Kidney (tissue), 13 donors: ENCODE measurements at regions not wholly inside any gene's neighbourhood (a gene's known extent, or its start where the extent isn't known, plus 50 kb on each side); places are given as distances from the start of the nearest gene placed in this dataset.

Experiments
- DNase-seq, 5 donors: peaks; one replicate each; pipeline ENCODE4 v3.0.0-alpha.2; 2013 to 2020
- FAIRE-seq: peaks from 2 replicates; lab custom pipeline; 2012; peaks lifted over from hg19 to GRCh38; lab: Jason Lieb, UNC
- H3K27ac ChIP-seq, 2 donors: one replicate each; pipeline ENCODE4 v1.7.0; 2013; ENCODE audit warnings: low read depth in 2 of 2, low read length in 2 of 2, inconsistent platforms in 1 of 2
- H3K27me3 ChIP-seq: one replicate; pipeline ENCODE4 v1.7.1; 2013; ENCODE audit warnings: low read length, inconsistent platforms; ENCODE audit not compliant: control insufficient read depth, insufficient read depth
- H3K36me3 ChIP-seq, 3 donors: one replicate each; pipeline versions ENCODE4 v1.7.0 to v1.7.1; 2013; ENCODE audit warnings: low read length in 3 of 3, control low read depth in 1 of 3, inconsistent platforms in 1 of 3; ENCODE audit not compliant: insufficient read depth in 3 of 3, control insufficient read depth in 2 of 3
- H3K4me1 ChIP-seq, 3 donors: one replicate each; pipeline versions ENCODE4 v1.7.0 to v1.7.1; 2013; ENCODE audit warnings: low read length in 3 of 3, inconsistent platforms in 1 of 3, low read depth in 1 of 3; ENCODE audit not compliant: control insufficient read depth in 2 of 3, insufficient read depth in 2 of 3
- H3K4me3 ChIP-seq, 3 donors: one replicate each; pipeline versions ENCODE4 v1.7.0 to v1.8.1; 2013; ENCODE audit warnings: low read length in 3 of 3, control low read depth in 1 of 3, inconsistent platforms in 1 of 3
- H3K9ac ChIP-seq, 3 donors: one replicate each; pipeline versions ENCODE4 v1.7.0 to v1.7.1; 2013; ENCODE audit warnings: low read length in 3 of 3, control low read depth in 1 of 3, inconsistent platforms in 1 of 3
- H3K9me3 ChIP-seq, 3 donors: one replicate each; pipeline versions ENCODE4 v1.7.0 to v1.7.1; 2013; ENCODE audit warnings: low read length in 3 of 3, control low read depth in 1 of 3, inconsistent platforms in 1 of 3; ENCODE audit not compliant: control insufficient read depth in 2 of 3, insufficient read depth in 1 of 3
- intact Hi-C: fragments of 100-400 bp; cut with DNase I; formaldehyde crosslinking; loops from one replicate; pipeline ENCODE4 v1.11.1; 2022
- TF ChIP-seq, protein P1 (sequence below): IDR thresholded peaks from 3 replicates; pipeline ENCODE4 v1.5.1; 2012; ENCODE audit warnings: mild to moderate bottlenecking, moderate library complexity, borderline replicate concordance; ENCODE audit not compliant: insufficient read depth; ENCODE audit errors: extremely low read depth
- donor health status: control.
- donor health status: control.
- donor health status: control.
- donor health status: control.
- donor health status: control.
- donor health status: DM: yes; HTN: yes; CAD: no.
- donor health status: Normal renal cell carcinoma (clear cell type).

DNA sequence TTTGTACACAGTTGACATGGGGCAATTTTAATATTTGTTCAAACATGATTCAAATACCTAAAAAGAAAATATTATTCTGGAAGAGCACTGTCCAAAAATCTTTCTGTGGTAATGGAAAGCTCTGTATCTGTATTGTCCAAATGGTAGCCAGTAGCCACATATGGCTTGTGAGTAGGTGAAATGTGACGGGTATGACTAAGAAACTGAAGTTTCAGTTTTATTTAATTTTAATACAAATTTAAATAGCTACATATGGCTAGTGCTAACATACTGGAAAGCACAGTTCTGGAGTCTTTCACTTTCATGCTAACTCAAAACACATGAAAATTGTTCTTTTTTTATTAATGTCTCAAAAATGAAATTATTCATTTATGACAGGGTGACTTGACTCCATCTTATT, 132.6 kb downstream of the PLK2 start:
- no peaks in the 10 kb centered on the region for H3K9me3 ChIP-seq
- H3K27ac ChIP-seq: no peak overlapping the region
- FAIRE-seq (no peak), DNase-seq (no peak)
- intact Hi-C loops: no loop called here
- no peaks in the 10 kb centered on the region for H3K4me1 ChIP-seq
- H3K36me3 ChIP-seq: no peaks in the 10 kb centered on the region
- no peak overlapping the region for H3K9ac ChIP-seq
- no peak overlapping the region for H3K4me3 ChIP-seq
- TF ChIP-seq, protein P1, sequence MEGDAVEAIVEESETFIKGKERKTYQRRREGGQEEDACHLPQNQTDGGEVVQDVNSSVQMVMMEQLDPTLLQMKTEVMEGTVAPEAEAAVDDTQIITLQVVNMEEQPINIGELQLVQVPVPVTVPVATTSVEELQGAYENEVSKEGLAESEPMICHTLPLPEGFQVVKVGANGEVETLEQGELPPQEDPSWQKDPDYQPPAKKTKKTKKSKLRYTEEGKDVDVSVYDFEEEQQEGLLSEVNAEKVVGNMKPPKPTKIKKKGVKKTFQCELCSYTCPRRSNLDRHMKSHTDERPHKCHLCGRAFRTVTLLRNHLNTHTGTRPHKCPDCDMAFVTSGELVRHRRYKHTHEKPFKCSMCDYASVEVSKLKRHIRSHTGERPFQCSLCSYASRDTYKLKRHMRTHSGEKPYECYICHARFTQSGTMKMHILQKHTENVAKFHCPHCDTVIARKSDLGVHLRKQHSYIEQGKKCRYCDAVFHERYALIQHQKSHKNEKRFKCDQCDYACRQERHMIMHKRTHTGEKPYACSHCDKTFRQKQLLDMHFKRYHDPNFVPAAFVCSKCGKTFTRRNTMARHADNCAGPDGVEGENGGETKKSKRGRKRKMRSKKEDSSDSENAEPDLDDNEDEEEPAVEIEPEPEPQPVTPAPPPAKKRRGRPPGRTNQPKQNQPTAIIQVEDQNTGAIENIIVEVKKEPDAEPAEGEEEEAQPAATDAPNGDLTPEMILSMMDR: no peak
- H3K27me3 ChIP-seq: no peaks in the 10 kb centered on the region

DNA sequence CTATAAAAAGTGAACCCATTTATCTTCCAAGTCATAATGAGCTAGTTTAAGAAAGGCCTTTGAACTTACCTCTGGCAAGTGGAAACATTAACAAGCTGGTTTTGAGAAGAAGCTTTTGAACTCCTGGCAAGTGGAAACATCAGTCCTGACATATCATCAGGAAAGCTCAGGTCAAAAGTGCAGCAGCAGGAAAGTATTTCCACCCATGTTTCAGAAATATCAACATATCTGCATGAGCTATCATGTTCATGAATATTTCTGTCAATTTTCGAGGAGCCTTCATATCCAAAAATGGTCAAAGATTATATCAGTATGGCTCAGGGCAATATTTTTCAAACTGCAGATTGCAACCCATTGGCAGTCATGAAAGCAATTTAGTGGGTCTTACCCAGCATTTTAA, 133.9 kb downstream of the PLK2 start:
- FAIRE-seq (no peak), DNase-seq (peak in 1 of 5 donors; percentile 43)
- TF ChIP-seq, protein P1: no peak
- intact Hi-C loops: no loop called here
- Histone ChIP-seq H3K9me3 (no peaks in the 10 kb centered on the region), H3K27me3 (no peaks in the 10 kb centered on the region), H3K36me3 (no peaks in the 10 kb centered on the region), H3K4me1 (no peaks in the 10 kb centered on the region), H3K27ac (no peak overlapping the region), H3K9ac (no peak overlapping the region), H3K4me3 (no peak overlapping the region)

DNA sequence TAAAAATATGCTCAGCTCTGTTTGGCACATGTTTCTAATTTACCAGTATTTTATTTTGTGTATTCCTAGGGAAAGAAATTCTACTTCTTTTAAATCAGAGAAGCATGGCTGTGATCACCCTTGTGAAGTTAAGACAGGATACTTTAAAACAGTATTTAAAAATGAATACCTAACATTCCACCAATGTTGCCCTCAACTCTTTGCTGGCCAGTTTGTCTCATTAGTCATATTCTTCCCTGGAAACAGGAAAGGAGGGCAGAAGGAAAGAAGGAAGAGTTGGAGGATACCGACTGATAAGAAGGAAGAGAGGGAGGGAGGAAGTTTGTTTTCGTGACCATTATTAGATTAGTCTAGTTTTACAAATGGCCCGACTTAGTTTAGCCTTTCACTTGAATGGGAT, 137.4 kb downstream of the PLK2 start:
- H3K9ac ChIP-seq: no peak overlapping the region
- H3K36me3 ChIP-seq: no peaks in the 10 kb centered on the region
- DNase-seq (no peak), FAIRE-seq (no peak)
- no peak overlapping the region for H3K4me3 ChIP-seq
- intact Hi-C loops: no loop called here
- no peak overlapping the region for H3K27ac ChIP-seq
- H3K27me3 ChIP-seq: no peaks in the 10 kb centered on the region
- no peaks in the 10 kb centered on the region for H3K4me1 ChIP-seq
- TF ChIP-seq, protein P1: no peak
- no peaks in the 10 kb centered on the region for H3K9me3 ChIP-seq

DNA sequence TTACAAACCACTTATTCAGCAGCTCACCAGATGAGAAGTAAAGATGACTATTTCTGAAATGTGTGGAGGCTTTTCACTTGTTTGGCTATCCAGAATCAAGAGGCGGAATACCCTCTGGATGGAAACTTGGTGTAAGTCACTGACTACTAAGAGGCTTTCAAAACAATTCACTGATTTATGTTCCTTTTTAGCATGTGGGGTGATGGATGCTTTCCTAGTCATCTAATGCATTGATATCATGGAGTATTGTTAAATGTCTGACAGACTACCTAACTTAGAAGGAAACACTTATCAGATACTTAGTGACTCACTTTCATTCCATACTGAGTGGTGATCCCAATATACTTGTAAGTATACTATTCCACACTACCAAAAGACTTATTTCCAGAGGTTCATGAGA, 141.4 kb downstream of the PLK2 start:
- DNase-seq: no peak
- no peak overlapping the region for H3K9ac ChIP-seq
- FAIRE-seq: no peak
- TF ChIP-seq, protein P1: no peak
- H3K27me3 ChIP-seq: no peaks in the 10 kb centered on the region
- no peaks in the 10 kb centered on the region for H3K36me3 ChIP-seq
- H3K27ac ChIP-seq: no peak overlapping the region
- H3K9me3 ChIP-seq: no peaks in the 10 kb centered on the region
- no peaks in the 10 kb centered on the region for H3K4me1 ChIP-seq
- no peak overlapping the region for H3K4me3 ChIP-seq
- intact Hi-C loops: no loop called here
